GM18519 (cell line): ENCODE measurements at regions not wholly inside any gene's neighbourhood (a gene's known extent, or its start where the extent isn't known, plus 50 kb on each side); places are given as distances from the start of the nearest gene placed in this dataset.

Source experiments
- ATAC-seq: cut with Tn5 transposase; IDR thresholded peaks from one replicate; pipeline ENCODE4 v1.9.1; 2021; ENCODE audit warnings: mild to moderate bottlenecking, moderate library complexity; ENCODE audit not compliant: unreplicated experiment, low FRiP score

DNA sequence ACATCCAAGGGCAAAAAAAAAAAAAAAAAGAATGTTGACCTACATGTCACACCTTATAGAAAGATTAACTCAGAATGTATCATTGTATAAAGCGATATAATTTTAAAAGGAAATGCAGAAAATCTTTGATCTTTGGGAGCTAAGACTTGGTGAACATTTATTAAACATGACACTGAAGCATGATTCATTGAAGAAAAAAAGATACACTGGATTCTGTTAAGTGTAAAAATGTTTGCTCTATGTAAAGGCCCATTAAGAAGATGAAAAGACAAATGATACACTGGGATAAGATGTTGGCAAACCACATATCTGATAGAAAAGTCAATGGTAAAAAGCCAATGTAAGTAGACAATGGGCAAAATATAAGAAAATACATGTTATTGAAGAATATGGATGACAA, 1131.0 kb downstream of the AACS start:
- no peak for ATAC-seq

DNA sequence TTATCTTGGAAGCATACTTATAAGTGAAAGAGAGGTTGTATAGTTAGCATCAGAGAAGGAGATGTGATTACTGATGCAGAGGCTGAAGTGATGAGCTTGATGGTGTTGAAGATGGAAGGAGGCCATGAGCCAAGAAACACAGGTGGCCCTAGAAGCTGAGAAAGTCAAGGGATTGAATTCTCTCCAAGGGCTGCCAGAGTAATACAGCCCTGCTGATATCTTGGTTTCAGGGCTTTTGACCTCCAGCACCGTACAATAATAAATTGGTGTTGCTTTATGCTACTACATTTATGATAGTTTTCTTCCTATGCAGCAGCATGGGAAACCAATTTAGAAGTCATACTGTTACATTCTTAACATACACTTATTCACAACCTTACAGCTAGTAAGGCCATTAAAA, 1133.3 kb downstream of the AACS start:
- ATAC-seq, result no peak

DNA sequence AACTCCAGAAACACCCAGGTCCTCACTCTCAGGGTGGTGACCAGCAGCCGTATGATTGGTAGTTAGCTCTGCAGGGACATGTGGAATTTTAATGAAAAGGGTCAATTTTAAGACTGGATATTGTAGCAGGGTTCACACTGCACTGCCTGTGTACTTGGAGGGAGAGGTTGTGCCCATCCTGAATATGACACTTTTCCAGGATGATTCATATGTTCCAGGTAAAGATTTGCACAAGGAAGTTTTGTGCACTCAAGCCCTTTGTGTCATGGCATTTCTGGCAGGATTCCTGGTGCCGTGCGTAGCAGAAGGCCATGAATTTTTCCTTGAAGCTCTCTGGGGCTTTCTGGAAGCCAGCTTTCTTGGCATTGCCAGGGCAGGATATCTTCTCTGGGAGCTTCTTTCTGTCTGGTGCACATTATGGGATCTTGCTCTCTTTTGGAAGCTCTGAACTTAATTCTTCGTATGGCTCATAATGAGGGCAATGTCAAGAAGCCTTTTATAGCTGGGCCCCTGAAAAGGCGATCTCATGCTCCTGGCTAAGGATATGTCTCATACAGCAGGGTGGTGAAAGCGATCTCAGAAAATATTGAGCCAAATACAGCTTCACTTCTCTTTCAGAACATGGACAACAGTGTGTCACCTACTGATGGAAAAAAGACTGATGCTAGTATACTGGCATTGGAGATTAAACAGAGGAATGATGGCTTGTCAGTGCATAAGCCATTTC, 1133.9 kb downstream of the AACS start:
- no peak for ATAC-seq

DNA sequence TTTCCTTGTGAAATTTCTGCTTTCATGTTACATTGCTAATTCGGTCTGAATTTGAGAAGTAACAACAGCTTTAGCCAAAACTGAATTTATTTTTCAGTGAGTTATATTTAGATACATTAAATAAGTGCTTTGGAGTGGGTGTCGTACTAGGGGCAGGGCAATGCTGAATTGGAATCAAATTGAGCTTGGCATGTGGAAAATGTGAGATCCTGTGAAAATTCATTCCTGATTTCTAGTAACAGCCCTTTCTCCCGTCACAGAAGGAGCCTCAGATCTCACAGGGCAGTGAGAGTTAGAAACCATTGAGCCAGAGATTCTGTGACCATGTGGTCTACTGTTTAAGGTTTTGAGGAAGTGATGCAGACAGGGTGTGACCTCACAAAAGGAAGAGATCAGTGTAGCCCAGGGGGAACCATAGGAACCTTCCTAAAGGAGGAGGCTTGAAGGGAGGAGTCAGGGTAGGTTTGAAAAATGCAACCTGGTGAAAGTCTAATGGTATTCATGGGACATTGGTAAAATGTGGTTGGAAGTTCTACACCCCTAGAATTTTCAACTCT, 1136.8 kb downstream of the AACS start:
- ATAC-seq, result no peak

DNA sequence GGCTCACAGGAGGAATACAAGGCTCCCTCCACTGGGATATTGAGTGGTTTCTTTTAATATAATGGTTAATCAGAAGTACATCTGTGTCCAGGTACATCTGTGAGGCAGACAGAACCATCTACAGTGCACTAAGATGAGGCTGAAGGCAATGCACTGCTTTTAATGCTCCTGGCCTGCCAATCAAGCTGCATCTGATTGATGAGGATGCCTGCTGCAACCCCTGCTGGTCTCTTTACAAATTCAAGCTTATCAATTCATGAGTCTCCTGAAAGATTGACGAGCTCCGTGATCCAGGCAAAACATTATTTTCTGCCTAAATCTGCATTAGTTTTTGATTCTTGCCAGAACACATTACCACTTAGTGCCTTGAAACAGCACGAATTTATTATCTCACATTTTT, 1139.1 kb downstream of the AACS start:
- ATAC-seq, result no peak

DNA sequence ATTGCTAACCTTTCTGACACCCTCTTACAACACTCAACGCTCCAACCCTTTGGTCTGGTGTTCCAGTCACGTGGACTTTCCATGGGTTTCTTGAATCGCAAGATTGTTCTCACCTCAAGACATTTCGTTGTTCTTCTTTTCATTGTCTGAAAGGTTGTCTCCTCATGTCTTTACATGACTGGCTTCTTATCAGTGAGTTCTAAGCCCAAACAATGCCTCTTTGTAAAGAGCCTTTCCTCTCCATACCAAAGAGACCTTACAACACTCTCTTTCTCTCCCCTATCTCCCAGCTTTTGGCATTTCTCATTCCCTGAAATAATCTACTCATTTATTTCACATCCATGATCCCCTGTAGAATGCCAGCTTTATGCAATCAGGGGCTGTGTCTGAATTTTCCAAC, 1144.8 kb downstream of the AACS start:
- no peak for ATAC-seq

DNA sequence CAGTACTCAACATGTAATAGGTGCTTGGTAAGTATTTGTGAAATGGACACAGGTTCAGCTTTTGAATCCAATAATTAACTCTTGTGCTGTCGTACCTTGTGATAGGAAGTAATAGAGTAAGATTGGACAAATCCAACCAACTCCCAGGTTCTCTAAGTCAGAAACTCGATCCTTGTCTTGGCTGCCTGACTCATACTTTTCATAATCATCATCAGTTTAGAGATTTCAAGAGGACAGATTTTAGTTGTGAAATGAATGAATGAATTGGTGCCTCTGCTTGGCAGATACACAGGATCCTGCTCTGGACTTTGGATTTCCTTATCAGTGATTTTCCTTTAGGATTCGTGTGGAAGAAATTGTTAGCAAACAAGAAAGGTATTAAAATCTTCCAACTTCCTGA, 1145.2 kb downstream of the AACS start:
- ATAC-seq, result no peak

DNA sequence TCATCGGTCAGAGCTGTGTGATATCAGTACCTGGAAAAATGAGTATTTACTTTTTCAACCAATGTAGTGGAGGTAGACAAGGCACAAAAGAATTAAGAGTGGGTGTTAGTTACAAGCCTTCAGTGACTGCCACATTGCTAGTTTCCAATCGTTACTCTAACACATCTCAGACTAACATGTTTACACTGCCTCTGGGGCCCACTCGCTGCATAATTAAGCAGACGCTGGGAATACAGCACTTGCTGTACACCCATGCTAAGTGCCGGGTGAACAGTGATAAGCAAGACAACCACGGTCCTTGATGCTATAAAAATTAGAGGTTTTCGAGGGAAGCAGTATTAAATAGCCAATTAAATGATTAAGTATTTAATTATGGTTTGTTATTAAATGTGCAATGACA, 1147.6 kb downstream of the AACS start:
- no peak for ATAC-seq

DNA sequence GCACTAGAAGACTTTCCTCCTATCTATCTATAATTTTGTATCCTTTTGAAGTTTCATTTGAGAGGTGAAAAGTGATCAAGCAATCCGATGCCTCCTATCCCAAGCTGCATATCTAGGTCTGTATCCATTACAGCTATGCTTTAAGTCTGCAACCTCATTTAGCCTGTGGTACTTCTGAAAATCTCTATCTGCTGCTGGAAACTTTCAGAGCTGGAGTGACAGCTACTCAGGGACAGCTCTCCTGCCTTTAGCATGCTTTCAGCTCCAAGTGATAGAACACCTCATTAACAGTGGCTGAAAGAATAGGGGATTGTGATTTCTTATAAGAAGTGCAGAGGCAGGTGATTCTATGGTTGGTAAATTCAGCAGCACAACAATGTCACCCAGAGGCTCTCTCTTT, 1153.5 kb downstream of the AACS start:
- no peak for ATAC-seq

DNA sequence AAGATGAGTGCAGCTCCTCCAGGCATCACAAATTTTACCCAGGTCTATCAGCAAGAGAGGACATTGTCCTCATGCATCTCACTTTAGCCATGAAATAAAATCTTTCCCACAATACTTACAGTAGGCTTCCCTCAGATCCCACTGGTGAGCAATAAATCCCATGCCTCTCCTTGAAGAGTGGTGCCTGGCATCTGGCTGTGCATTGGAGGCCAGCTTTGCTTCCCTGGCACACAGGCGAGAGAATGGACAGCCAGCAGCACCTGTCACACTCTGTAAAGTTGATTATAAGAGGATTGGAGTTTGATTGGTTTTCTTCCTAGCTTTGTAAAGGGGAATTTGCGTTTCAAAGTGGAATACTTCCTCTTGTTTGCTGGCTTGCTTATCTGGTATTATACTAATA, 1153.9 kb downstream of the AACS start:
- no peak for ATAC-seq

DNA sequence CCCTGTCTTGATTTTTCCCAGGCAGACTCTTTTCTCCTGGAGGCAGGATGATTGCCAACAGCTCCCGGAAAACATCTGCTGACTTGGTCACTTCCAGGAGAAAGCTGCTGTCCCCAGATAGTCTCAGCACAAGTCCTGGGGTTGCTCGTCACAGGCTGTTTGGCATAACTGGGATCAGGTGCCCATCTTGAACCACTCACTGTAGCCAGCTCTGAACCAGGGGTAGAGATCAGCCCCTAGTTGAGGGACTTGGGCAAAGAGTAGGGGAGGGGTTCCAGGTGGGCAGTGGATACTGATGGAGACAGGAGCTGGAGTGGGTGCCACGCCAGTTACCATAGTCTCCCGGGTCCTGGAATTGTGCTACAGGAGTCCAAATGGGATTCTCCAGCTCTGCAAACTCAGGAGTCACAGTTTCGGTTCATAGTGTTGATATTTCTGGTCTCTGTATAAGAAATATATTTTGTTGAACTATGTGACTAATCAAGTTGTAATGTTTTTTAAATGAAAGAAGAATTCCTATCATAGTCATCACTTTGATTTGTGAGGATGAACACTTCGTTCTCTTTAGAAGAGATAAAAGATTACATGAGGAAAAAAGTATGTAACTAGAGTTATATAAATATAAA, 1154.5 kb downstream of the AACS start:
- ATAC-seq, result no peak

DNA sequence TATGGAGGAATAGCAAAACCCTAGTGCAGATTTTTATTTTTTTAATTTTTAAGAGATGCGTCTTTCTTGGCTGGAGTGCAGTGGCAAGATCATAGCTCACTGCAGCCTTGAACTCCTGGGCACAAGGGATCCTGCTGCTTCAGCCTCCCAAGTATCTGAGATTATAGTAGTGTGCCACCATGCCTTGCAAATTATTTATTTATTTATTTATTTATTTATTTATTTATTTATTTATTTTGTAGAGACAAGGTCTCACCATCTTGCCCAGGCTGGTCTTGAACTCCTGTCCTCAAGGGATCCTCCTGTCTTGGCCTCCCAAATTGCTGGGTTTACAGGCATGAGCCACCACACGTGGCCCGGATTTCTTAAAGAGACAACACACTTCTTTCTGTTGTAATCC, 1158.8 kb downstream of the AACS start:
- ATAC-seq, result no peak

DNA sequence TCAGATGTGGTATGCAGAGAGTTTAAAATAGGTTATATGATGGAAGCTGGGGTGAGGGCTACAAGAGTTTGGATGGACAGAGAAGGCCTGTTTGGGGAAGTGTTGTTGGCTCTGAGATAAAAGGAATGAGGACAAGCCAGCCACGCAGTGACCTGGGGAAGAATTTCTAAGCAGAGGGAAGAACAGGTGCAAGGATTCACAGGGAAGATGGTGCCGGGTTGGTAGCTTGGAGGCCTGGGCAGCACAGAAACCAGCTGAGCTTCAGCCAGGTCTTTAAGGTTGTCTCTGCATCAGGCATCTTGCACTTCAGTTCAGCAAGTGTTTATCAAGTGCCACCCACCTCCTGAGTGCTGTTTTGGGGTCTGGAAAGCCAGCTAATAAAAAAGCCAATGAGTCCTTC, 1163.7 kb downstream of the AACS start:
- no peak for ATAC-seq

DNA sequence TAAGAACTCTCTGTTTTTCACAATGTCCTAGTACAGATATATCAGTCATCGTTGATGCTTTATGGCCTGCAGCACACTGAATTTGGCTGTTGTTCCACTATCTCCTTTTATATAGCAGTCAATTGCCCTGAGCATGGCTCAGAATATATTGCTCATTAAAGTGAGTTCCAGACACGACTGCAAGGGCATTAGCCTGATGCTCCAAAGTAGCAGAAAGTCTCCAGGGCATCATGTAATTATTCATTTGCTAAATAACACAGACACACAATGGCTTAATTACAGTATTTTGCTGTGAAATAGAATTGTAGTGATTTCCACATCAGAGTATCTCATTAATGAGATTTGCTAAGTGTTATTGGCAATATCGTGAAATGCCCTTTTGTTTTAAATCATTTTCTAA, 1167.5 kb downstream of the AACS start:
- no peak for ATAC-seq

DNA sequence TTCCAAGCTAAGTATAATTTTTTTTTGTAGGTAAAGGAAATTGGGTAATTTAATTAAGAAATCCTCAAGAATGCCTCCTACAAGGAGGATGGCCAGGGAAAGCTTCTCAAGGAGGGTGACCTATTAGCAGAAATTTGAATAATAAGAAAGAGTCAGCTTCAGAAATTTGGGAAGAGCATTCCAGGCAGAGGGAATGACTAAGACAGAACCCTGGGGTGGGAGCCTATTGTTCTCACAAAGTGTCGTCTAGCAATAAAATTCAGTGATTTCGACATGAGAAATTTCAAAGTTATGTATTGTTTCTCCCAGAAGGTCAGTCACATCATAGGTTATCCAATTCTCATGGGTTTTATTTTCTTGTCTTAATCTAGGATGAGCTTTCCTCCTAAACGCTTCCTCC, 1168.4 kb downstream of the AACS start:
- ATAC-seq, result no peak

DNA sequence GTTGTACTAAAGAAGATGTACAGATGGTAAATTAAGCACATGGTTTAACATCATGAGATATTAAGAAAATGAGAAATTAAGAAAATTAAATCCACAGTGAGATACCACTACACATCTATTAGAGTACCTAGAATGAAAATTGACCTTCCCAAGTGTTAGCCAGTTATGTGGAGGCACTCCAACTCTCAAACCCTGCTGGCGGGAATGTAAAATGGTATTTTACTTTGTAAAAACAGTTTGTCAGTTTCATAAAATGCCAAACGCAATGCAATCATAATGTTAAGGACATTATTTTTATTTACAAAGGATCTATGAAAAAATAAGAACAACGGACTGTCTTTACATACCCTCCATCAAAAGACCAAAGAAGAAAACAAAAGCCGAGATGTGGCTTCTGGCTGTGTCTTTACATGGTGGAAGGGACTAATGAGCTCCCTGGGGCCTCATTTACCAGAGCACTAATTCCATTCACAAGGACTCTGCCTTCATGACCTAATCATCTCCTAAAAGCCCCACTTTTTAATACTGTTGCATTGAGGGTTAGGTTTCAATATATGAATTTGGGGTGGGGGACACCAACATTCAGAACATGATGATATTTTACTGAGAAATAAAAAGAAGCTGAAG, 1178.7 kb downstream of the AACS start:
- ATAC-seq, result no peak

DNA sequence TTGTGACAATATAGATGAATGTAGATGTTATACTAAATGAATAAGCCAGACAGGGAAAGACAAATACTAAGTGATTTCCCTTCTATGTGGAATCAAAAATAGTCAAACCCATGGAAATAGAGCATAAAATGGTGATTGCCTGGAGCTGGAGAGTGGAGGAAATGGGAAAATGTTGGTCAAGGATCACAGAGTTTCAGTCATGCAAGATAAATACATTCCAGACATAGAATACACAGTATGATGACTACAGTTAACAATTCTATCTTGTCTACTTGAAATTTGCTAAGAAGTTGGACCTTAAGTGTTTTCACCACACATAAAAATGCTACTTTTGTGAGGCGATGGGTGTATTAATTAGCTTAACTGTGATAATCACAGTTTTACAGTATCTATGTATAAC, 1182.7 kb downstream of the AACS start:
- no peak for ATAC-seq

DNA sequence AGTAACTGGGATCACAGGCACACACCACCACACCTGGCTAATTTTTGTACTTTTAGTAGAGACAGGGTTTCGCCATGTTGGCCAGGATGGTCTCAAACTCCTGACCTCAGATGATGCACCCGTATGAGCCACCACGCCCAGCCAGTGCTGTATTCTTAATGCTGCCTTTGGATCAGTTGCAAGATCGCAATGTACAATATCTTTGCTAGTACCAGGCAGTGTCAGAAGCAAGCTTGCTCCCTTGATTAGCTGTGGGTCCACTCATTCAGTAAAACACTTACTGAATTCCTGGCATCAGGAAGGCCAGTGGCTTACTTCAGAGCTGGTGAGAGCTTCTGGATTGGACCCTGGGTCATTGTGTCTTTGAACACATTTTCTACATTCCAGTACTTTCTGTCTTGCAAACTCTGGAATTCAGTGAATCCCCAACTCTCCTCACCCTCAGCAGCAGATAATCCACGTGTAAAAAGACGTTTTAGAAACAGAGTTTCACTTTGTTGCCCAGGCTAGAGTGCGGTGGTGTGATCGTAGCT, 1183.7 kb downstream of the AACS start:
- no peak for ATAC-seq

DNA sequence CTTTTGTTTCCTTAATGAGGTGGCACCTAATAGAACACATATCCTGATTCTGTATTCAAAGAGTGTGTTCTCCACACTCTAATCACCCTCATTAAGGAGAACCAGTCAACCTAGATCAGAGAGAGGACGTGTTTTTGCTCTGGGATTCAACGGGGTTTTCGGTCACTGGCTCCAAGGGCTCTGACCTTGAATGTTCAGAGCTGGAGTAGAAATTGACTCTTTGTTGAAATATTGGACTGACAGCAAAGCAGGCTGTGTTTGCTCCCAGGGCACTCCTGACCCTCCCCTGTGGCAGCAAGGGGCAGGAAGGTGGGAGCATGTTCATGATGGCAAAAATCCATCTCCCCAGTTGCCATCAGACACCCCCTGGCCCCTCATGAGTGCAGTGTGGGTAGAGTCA, 1193.0 kb downstream of the AACS start:
- no peak for ATAC-seq

DNA sequence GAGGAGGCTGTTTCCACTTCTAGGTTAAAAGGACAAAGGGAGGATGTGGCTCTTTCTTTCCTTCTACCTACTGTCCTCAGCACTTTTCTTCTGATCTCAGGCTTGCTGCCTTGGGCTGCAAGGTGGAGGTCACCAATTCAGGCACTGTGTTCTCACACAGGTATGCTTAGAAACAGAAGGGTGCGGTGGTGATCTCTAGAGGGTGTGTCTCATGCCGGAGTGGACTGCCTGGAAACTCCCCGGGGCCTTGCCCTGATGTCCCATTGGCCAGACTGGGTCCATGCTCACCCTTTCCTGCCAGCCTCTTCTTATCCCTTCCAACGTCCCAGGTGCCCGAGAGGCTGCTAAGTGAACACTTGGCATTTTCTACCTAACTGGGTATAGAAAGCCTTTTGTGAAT, 1197.6 kb downstream of the AACS start:
- ATAC-seq, result no peak

DNA sequence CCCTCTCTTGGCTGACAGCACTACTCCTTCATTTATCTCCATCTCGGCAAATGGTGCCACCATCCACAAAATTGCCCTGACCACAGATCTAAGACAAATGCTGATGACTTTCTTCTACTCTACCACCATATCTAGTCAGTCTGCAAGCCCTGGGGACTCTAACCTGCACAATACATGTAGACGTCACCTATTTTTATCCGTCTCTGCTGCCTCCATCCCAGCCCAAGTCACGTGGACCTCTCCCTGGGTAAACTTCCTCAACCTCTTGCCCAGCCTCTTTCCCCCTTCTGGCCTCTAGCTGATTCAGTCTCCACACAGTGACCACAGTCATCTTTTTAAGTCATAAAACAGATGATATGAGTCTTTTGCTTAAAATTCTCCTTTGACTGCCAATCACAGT, 1203.0 kb downstream of the AACS start:
- no peak for ATAC-seq

DNA sequence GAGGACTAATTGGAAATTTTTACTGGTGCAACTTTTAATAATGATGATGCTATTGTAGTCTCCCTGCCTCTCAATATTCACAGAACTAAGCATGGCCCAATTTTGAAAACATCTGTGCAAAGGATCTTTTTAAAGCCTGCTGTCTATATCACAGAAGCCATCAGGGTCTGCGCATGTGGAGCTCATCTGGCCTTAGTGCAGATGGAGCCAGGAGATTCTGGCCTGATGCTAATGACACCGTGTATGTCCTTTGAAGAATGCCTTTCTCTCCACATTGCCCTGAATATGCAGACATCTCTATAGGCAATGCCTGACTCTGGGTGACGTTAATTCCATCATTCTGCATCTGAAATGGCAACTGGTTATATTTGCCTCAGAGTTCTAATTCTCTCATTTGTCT, 1205.9 kb downstream of the AACS start:
- ATAC-seq, result no peak
